H1 (cell line): ENCODE measurements at regions not wholly inside any gene's neighbourhood (a gene's known extent, or its start where the extent isn't known, plus 50 kb on each side); places are given as distances from the start of the nearest gene placed in this dataset.

ENCODE experiments used
- CTCF ChIA-PET: fragments of 300-600 bp; sonication (Branson Sonifier 250); formaldehyde crosslinking; loops from one replicate; lab custom pipeline; 2021; ENCODE audit not compliant: partially characterized antibody; lab: Charles Lee
- POLR2A ChIA-PET: fragments of 300-600 bp; sonication (Branson Sonifier 250); formaldehyde crosslinking; loops from one replicate; lab custom pipeline; 2021; ENCODE audit warnings: inconsistent platforms; ENCODE audit not compliant: partially characterized antibody; lab: Charles Lee
- DNase-seq, 2 experiments: peaks; one replicate each; pipeline versions ENCODE4 v3.0.0 to v3.0.0-alpha.2; 2010 to 2022; ENCODE audit warnings: low spot score in 2 of 2, low read depth in 1 of 2, mixed read lengths in 1 of 2
- FAIRE-seq: peaks from 2 replicates; lab custom pipeline; 2011; peaks lifted over from hg19 to GRCh38; lab: Jason Lieb, UNC
- H2AFZ ChIP-seq: 2 replicates; pipeline ENCODE4 v1.8.1; 2012; ENCODE audit warnings: low read length, inconsistent platforms
- H2AK5ac ChIP-seq: 2 replicates; pipeline ENCODE4 v1.6.1; 2013; ENCODE audit warnings: low read depth, low read length
- H2BK120ac ChIP-seq: replicated peaks from 2 replicates; pipeline ENCODE3; 2013; ENCODE audit warnings: low read depth, low read length, inconsistent platforms
- H2BK12ac ChIP-seq: 2 replicates; pipeline ENCODE4 v1.6.1; 2013; ENCODE audit warnings: low read depth, low read length
- H2BK15ac ChIP-seq: 2 replicates; pipeline ENCODE4 v1.6.1; 2013; ENCODE audit warnings: low read length
- H2BK20ac ChIP-seq: 2 replicates; pipeline ENCODE4 v1.6.1; 2013; ENCODE audit warnings: low read length
- H2BK5ac ChIP-seq: 2 replicates; pipeline ENCODE4 v1.6.1; 2013; ENCODE audit warnings: low read depth, low read length
- H3K14ac ChIP-seq: 2 replicates; pipeline ENCODE4 v1.6.1; 2013; ENCODE audit warnings: inconsistent platforms; ENCODE audit not compliant: insufficient read length
- H3K18ac ChIP-seq: 2 replicates; pipeline ENCODE4 v1.6.1; 2013; ENCODE audit warnings: low read length; ENCODE audit errors: extremely low read depth
- H3K23ac ChIP-seq: 2 replicates; pipeline ENCODE4 v1.6.1; 2013; ENCODE audit warnings: inconsistent platforms; ENCODE audit not compliant: insufficient read length
- H3K23me2 ChIP-seq: 2 replicates; pipeline ENCODE4 v1.6.1; 2013; ENCODE audit warnings: low read depth, low read length
- H3K27ac ChIP-seq: 2 replicates; pipeline ENCODE4 v1.6.1; 2011; ENCODE audit warnings: low read depth, low read length, inconsistent platforms
- H3K27me3 ChIP-seq, 4 experiments: replicated peaks in 1 of 4; 1 replicate in 1 of 4; 2 replicates in 3 of 4; pipeline versions ENCODE4 v1.6.1 to v1.8.1; 2011 to 2013; ENCODE audit warnings: low read length in 3 of 4, mild to moderate bottlenecking in 3 of 4, inconsistent platforms in 2 of 4, mixed read lengths in 2 of 4, moderate library complexity in 1 of 4; ENCODE audit not compliant: control insufficient read depth in 3 of 4, insufficient read depth in 3 of 4; ENCODE audit errors: extremely low read depth in 1 of 4
- H3K36me3 ChIP-seq, 4 experiments: 2 replicates each; pipeline versions ENCODE4 v1.6.1 to v1.8.1; 2011 to 2013; ENCODE audit warnings: mild to moderate bottlenecking in 4 of 4, low read length in 3 of 4, moderate library complexity in 2 of 4, control low read depth in 1 of 4, inconsistent platforms in 1 of 4; ENCODE audit not compliant: insufficient read depth in 4 of 4, control insufficient read depth in 2 of 4
- H3K4ac ChIP-seq: replicated peaks from 2 replicates; pipeline ENCODE3; 2013; ENCODE audit warnings: low read length, low read depth, mixed read lengths, inconsistent platforms; ENCODE audit not compliant: insufficient read length
- H3K4me1 ChIP-seq, 4 experiments: replicated peaks in 1 of 4; 1 replicate in 1 of 4; 2 replicates in 3 of 4; pipeline versions ENCODE4 v1.6.1 to v1.8.1; 2011 to 2013; ENCODE audit warnings: low read length in 3 of 4, inconsistent platforms in 2 of 4, mixed read lengths in 1 of 4; ENCODE audit not compliant: insufficient read depth in 4 of 4, control insufficient read depth in 3 of 4
- H3K4me2 ChIP-seq, 2 experiments: 2 replicates each; pipeline versions ENCODE4 v1.6.1 to v1.8.1; 2011 to 2013; ENCODE audit warnings: low read depth in 2 of 2, low read length in 2 of 2, control low read depth in 1 of 2, inconsistent platforms in 1 of 2, mild to moderate bottlenecking in 1 of 2; ENCODE audit not compliant: insufficient read depth in 1 of 2
- H3K4me3 ChIP-seq, 4 experiments: fragments of 200-600, 300-600 bp in 1 of 4; sonication (generic), shearing (Covaris generic), sonication (Bioruptor Twin) in 1 of 4; 2 replicates each; pipeline versions ENCODE4 v1.5.1 to v1.8.1; 2011 to 2016; ENCODE audit warnings: low read length in 4 of 4, low read depth in 3 of 4, control low read depth in 2 of 4, inconsistent platforms in 2 of 4, mild to moderate bottlenecking in 2 of 4, mixed read lengths in 1 of 4, moderate library complexity in 1 of 4; ENCODE audit not compliant: insufficient read depth in 2 of 4; ENCODE audit errors: extremely low read depth in 1 of 4
- H3K56ac ChIP-seq: replicated peaks from 2 replicates; pipeline ENCODE3; 2013; ENCODE audit warnings: low read depth, mild to moderate bottlenecking, mixed read lengths, low read length, inconsistent platforms; ENCODE audit not compliant: insufficient read length
- H3K79me1 ChIP-seq: 2 replicates; pipeline ENCODE4 v1.6.1; 2013; ENCODE audit warnings: low read depth, low read length, control low read depth
- H3K79me2 ChIP-seq, 2 experiments: 2 replicates each; pipeline versions ENCODE4 v1.6.1 to v1.8.1; 2012 to 2013; ENCODE audit warnings: low read length in 2 of 2, mild to moderate bottlenecking in 2 of 2, inconsistent platforms in 1 of 2; ENCODE audit not compliant: insufficient read depth in 2 of 2, control insufficient read depth in 1 of 2
- H3K9ac ChIP-seq, 4 experiments: replicated peaks in 1 of 4; 1 replicate in 1 of 4; 2 replicates in 3 of 4; pipeline versions ENCODE4 v1.6.1 to v1.8.1; 2011 to 2013; ENCODE audit warnings: low read depth in 3 of 4, low read length in 3 of 4, control low read depth in 2 of 4, mild to moderate bottlenecking in 2 of 4, moderate library complexity in 2 of 4, inconsistent platforms in 1 of 4; ENCODE audit errors: extremely low read depth in 1 of 4
- H3K9me3 ChIP-seq, 2 experiments: 2 replicates each; pipeline versions ENCODE4 v1.6.1 to v1.8.1; 2012 to 2013; ENCODE audit warnings: mild to moderate bottlenecking in 2 of 2, moderate library complexity in 2 of 2, control low read depth in 1 of 2, inconsistent platforms in 1 of 2, low read depth in 1 of 2, low read length in 1 of 2, mixed read lengths in 1 of 2; ENCODE audit not compliant: insufficient read depth in 2 of 2
- H4K20me1 ChIP-seq, 2 experiments: replicated peaks in 1 of 2; 2 replicates each; pipeline versions ENCODE3 to v1.8.1; 2011 to 2013; ENCODE audit warnings: inconsistent platforms in 2 of 2, low read length in 2 of 2, mild to moderate bottlenecking in 1 of 2; ENCODE audit not compliant: insufficient read depth in 2 of 2, control insufficient read depth in 1 of 2
- H4K5ac ChIP-seq: 2 replicates; pipeline ENCODE4 v1.6.1; 2013; ENCODE audit warnings: low read length, low read depth, mixed read lengths, inconsistent platforms; ENCODE audit not compliant: insufficient read length
- H4K8ac ChIP-seq: 2 replicates; pipeline ENCODE4 v1.8.0; 2013; ENCODE audit warnings: mild to moderate bottlenecking, moderate library complexity, low read length, inconsistent platforms; ENCODE audit not compliant: insufficient read depth; ENCODE audit errors: extremely low read depth
- H4K91ac ChIP-seq: replicated peaks from 2 replicates; pipeline ENCODE3; 2013; ENCODE audit warnings: low read length, mixed read lengths, inconsistent platforms; ENCODE audit not compliant: insufficient read length
- ASH2L ChIP-seq: fragments of 200-600, 300-600 bp; sonication (generic); IDR thresholded peaks from one replicate; pipeline ENCODE4 v1.7.1; 2017; ENCODE audit warnings: low read length
- BRCA1 ChIP-seq: IDR thresholded peaks from 2 replicates; pipeline ENCODE4 v1.6.1; 2012; ENCODE audit warnings: low read depth, low read length, improper control_type of control experiment
- CEBPB ChIP-seq: IDR thresholded peaks from 2 replicates; pipeline ENCODE4 v1.6.1; 2012; ENCODE audit warnings: low read depth, low read length
- CTBP2 ChIP-seq: IDR thresholded peaks from 2 replicates; pipeline ENCODE4 v1.7.0; 2011; ENCODE audit warnings: borderline replicate concordance, mild to moderate bottlenecking, moderate library complexity, mixed read lengths, low read length; ENCODE audit not compliant: insufficient read depth, insufficient read length
- CTCF ChIP-seq, 3 experiments: IDR thresholded peaks; 1 replicate in 2 of 3; 2 replicates in 1 of 3; pipeline versions ENCODE4 v1.5.1 to v1.6.1; 2011; ENCODE audit warnings: low read length in 3 of 3, mild to moderate bottlenecking in 3 of 3, inconsistent platforms in 2 of 3, low read depth in 1 of 3, moderate library complexity in 1 of 3; ENCODE audit not compliant: insufficient read depth in 1 of 3; ENCODE audit errors: control extremely low read depth in 1 of 3
- EZH2 ChIP-seq: fragments of 200-600 bp; sonication (generic); IDR thresholded peaks from 2 replicates; pipeline ENCODE4 v1.7.1; 2012; ENCODE audit warnings: low read depth, mild to moderate bottlenecking, moderate library complexity, low read length, inconsistent platforms; ENCODE audit not compliant: severe bottlenecking
- HDAC6 ChIP-seq: IDR thresholded peaks from one replicate; pipeline ENCODE4 v1.7.1; 2012; ENCODE audit warnings: low read depth, mild to moderate bottlenecking, inconsistent platforms, low read length, moderate library complexity
- MAFK ChIP-seq: IDR thresholded peaks from 2 replicates; pipeline ENCODE4 v1.6.1; 2012; ENCODE audit warnings: low read depth, mild to moderate bottlenecking, improper control_type of control experiment, low read length
- SIRT6 ChIP-seq: IDR thresholded peaks from one replicate; pipeline ENCODE4 v1.7.1; 2012; ENCODE audit warnings: low read length, inconsistent platforms
- SIX5 ChIP-seq: IDR thresholded peaks from 2 replicates; pipeline ENCODE4 v1.6.1; 2011; ENCODE audit warnings: mild to moderate bottlenecking, low read depth, low read length
- SP1 ChIP-seq: IDR thresholded peaks from 2 replicates; pipeline ENCODE4 v1.6.1; 2011; ENCODE audit warnings: low read depth, low read length
- SUZ12 ChIP-seq: fragments of 200-600 bp; sonication (generic); IDR thresholded peaks from 2 replicates; pipeline ENCODE4 v1.6.1; 2012; ENCODE audit warnings: mild to moderate bottlenecking, inconsistent platforms, low read length, moderate library complexity, mixed read lengths
- TCF12 ChIP-seq: IDR thresholded peaks from 2 replicates; pipeline ENCODE4 v1.6.1; 2011; ENCODE audit warnings: low read depth, mild to moderate bottlenecking, low read length
- WGBS, 2 experiments: shearing (Covaris generic) in 1 of 2; methylation state at CpG; one replicate each; pipeline versions ENCODE4 v1.1.6 to v1.1.7; 2013 to 2015; ENCODE audit warnings: low lambda C conversion rate in 2 of 2, mixed read lengths in 2 of 2, inconsistent platforms in 1 of 2, low coverage in 1 of 2, missing lambda C conversion rate in 1 of 2; ENCODE audit not compliant: insufficient replicate concordance in 2 of 2, insufficient coverage in 1 of 2, insufficient read length in 1 of 2; ENCODE audit errors: extremely low coverage in 1 of 2, missing lambda C conversion rate in 1 of 2; 5-methylcytosine and 5-hydroxymethylcytosine counted together

GRCh38 chr13:33537026-33537425, 251.5 kb upstream of the STARD13 start:
- no peaks in the 10 kb centered on the region for H3K79me2 ChIP-seq
- H2BK12ac ChIP-seq = no peak overlapping the region
- 0 out of 2 replicates have a peak, but pooled peaks cover under 1% of the 10 kb centered on the region for H3K23me2 ChIP-seq
- H3K36me3 ChIP-seq = no peaks in the 10 kb centered on the region
- H2BK20ac ChIP-seq = no peak overlapping the region
- FAIRE-seq = no peak
- H2BK15ac ChIP-seq = no peak overlapping the region
- 86% methylated on average over 5 of the region's 5 CpGs; no CpG with 5 or more reads in 1 of the 2 experiments for WGBS, 2 experiments
- no peak overlapping the region for H3K56ac ChIP-seq
- H2BK120ac ChIP-seq = no peak overlapping the region
- no peaks in the 10 kb centered on the region for H3K9me3 ChIP-seq
- ChIA-PET CTCF (no interaction called here), POLR2A (no interaction called here)
- H3K14ac ChIP-seq = no peak overlapping the region
- DNase-seq = no peak
- H2AFZ ChIP-seq = no peak overlapping the region
- H3K27ac ChIP-seq = no peak overlapping the region
- H3K4me2 ChIP-seq = no peak overlapping the region
- H3K9ac ChIP-seq = no peak overlapping the region
- no peaks in the 10 kb centered on the region for H3K27me3 ChIP-seq
- H3K4me3 ChIP-seq = no peak overlapping the region
- TF ChIP-seq MAFK (no peak), BRCA1 (no peak), SIX5 (no peak), TCF12 (no peak), ASH2L (no peak), HDAC6 (no peak), CTCF (IDR thresholded peaks at IDR 0.05; ENCODE audit: control extremely low read depth in 1 of 3, insufficient read depth in 1 of 3, low read depth in 1 of 3, low read length in 3 of 3) (no peak), SP1 (no peak), SIRT6 (no peak), EZH2 (no peak), CEBPB (no peak), CTBP2 (no peak), SUZ12 (no peak)
- no peak overlapping the region for H3K23ac ChIP-seq
- no peak overlapping the region for H4K91ac ChIP-seq
- H3K79me1 ChIP-seq = no peaks in the 10 kb centered on the region
- no peaks in the 10 kb centered on the region for H4K20me1 ChIP-seq
- no peak overlapping the region for H2BK5ac ChIP-seq
- H3K4me1 ChIP-seq = peaks cover 0 to 4% (median 0%) of the 10 kb centered on the region in 4 experiments; a peak in 1 of 7 replicates
- H4K8ac ChIP-seq = no peak overlapping the region
- H2AK5ac ChIP-seq = no peak overlapping the region
- no peak overlapping the region for H3K4ac ChIP-seq
- no peak overlapping the region for H3K18ac ChIP-seq
- no peak overlapping the region for H4K5ac ChIP-seq
